ENCODE measurements at regions not wholly inside any gene's neighbourhood (a gene's known extent, or its start where the extent isn't known, plus 50 kb on each side); places are given as distances from the start of the nearest gene placed in this dataset.

- DNase-seq (ENCODE audit: low read depth) = no peak
- TF ChIP-seq, protein P1, sequence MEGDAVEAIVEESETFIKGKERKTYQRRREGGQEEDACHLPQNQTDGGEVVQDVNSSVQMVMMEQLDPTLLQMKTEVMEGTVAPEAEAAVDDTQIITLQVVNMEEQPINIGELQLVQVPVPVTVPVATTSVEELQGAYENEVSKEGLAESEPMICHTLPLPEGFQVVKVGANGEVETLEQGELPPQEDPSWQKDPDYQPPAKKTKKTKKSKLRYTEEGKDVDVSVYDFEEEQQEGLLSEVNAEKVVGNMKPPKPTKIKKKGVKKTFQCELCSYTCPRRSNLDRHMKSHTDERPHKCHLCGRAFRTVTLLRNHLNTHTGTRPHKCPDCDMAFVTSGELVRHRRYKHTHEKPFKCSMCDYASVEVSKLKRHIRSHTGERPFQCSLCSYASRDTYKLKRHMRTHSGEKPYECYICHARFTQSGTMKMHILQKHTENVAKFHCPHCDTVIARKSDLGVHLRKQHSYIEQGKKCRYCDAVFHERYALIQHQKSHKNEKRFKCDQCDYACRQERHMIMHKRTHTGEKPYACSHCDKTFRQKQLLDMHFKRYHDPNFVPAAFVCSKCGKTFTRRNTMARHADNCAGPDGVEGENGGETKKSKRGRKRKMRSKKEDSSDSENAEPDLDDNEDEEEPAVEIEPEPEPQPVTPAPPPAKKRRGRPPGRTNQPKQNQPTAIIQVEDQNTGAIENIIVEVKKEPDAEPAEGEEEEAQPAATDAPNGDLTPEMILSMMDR (IDR thresholded peaks at IDR 0.05; ENCODE audit: low read depth, low read length) = no peak
- TF ChIP-seq MYC (IDR thresholded peaks at IDR 0.05; ENCODE audit: low read depth, low read length) (no peak), MAX (IDR thresholded peaks at IDR 0.05; ENCODE audit: low read depth, low read length) (no peak), POLR2A (IDR thresholded peaks at IDR 0.05; ENCODE audit: extremely low read depth, insufficient read length) (no peak)
- no peak overlapping the region for H3K4me3 ChIP-seq (ENCODE audit: low read depth, low read length)
Observed at GRCh38 chr2:7988440-7988839, 693.4 kb upstream of the ID2 start.

- no peak for DNase-seq (ENCODE audit: low read depth)
- no peak overlapping the region for H3K4me3 ChIP-seq (ENCODE audit: low read depth, low read length)
- TF ChIP-seq POLR2A (IDR thresholded peaks at IDR 0.05; ENCODE audit: extremely low read depth, insufficient read length) (no peak), MYC (IDR thresholded peaks at IDR 0.05; ENCODE audit: low read depth, low read length) (no peak)
- TF ChIP-seq, protein P1 (IDR thresholded peaks at IDR 0.05; ENCODE audit: low read depth, low read length) = no peak
Observed at GRCh38 chr2:7989823-7990222, 692.0 kb upstream of the ID2 start.

GRCh38 chr2:7992612-7993602, 688.9 kb upstream of the ID2 start:
- no peak overlapping the region for H3K4me3 ChIP-seq (ENCODE audit: low read depth, low read length)
- TF ChIP-seq, protein P1 (IDR thresholded peaks at IDR 0.05; ENCODE audit: low read depth, low read length) = no peak
- TF ChIP-seq MYC (IDR thresholded peaks at IDR 0.05; ENCODE audit: low read depth, low read length) (no peak), MAX (IDR thresholded peaks at IDR 0.05; ENCODE audit: low read depth, low read length) (no peak), POLR2A (IDR thresholded peaks at IDR 0.05; ENCODE audit: extremely low read depth, insufficient read length) (no peak)
- DNase-seq (ENCODE audit: low read depth) = no peak

- TF ChIP-seq MAX (IDR thresholded peaks at IDR 0.05; ENCODE audit: low read depth, low read length) (no peak), MYC (IDR thresholded peaks at IDR 0.05; ENCODE audit: low read depth, low read length) (no peak), POLR2A (IDR thresholded peaks at IDR 0.05; ENCODE audit: extremely low read depth, insufficient read length) (no peak)
- TF ChIP-seq, protein P1 (IDR thresholded peaks at IDR 0.05; ENCODE audit: low read depth, low read length) = no peak
- DNase-seq (ENCODE audit: low read depth) = no peak
- no peak overlapping the region for H3K4me3 ChIP-seq (ENCODE audit: low read depth, low read length)
Observed at GRCh38 chr2:7994397-7994951, 687.4 kb upstream of the ID2 start.

DNA sequence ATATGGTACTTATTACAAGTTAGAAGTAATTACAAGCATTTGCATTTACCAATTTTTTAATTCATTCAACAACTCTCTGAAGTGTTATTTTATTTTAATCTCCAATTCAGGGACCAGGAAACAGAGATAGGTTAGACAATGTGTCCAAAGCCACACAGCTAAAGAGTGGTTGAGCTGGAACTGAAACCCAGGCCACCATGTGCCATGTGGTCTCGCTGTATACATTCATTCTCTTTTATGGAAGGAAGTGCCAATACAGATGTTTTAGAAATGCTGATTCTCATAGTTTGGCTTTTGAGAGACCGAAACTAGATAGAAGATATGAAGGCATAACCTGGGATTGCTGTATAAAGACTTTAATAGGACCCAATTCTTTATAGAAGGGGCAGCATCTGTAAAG, 684.6 kb upstream of the ID2 start:
- DNase-seq (ENCODE audit: low read depth) = no peak
- H3K4me3 ChIP-seq (ENCODE audit: low read depth, low read length) = no peak overlapping the region
- no peak for TF ChIP-seq MYC (IDR thresholded peaks at IDR 0.05; ENCODE audit: low read depth, low read length)
- no peak for TF ChIP-seq POLR2A (IDR thresholded peaks at IDR 0.05; ENCODE audit: extremely low read depth, insufficient read length)
- TF ChIP-seq, protein P1 (IDR thresholded peaks at IDR 0.05; ENCODE audit: low read depth, low read length) = no peak
- no peak for TF ChIP-seq MAX (IDR thresholded peaks at IDR 0.05; ENCODE audit: low read depth, low read length)

Data from NB4 (cell line).